HCT116 (cell line): ENCODE measurements at regions not wholly inside any gene's neighbourhood (a gene's known extent, or its start where the extent isn't known, plus 50 kb on each side); places are given as distances from the start of the nearest gene placed in this dataset.

Source experiments
- ATAC-seq: fragments of 200-7000 bp; cut with Tn5 transposase; 2 replicates; pipeline ENCODE4 v1.9.1; 2020; ENCODE audit warnings: mild to moderate bottlenecking, moderate library complexity
- BruUV-seq: library from RNA; stranded (reverse); fragments of 400-500 nt; replicated peaks from 2 replicates; lab custom pipeline; 2021; lab: Mats Ljungman, UMichigan
- CTCF ChIA-PET: fragments of 300-600 bp; sonication (Branson Sonifier 250); formaldehyde crosslinking; loops from one replicate; lab custom pipeline; 2021; ENCODE audit warnings: antibody characterized with exemption; lab: Charles Lee
- POLR2A ChIA-PET: fragments of 300-600, 350-600 bp; sonication (Branson Sonifier 250); formaldehyde crosslinking; loops from one replicate; lab custom pipeline; 2021; ENCODE audit warnings: antibody characterized with exemption; lab: Charles Lee
- RAD21 ChIA-PET, 2 experiments: fragments of 300-600 bp; sonication (Branson Sonifier 250); formaldehyde crosslinking; loops; one replicate each; lab custom pipeline; 2023; ENCODE audit warnings: low total read pairs in 2 of 2; ENCODE audit not compliant: uncharacterized antibody in 2 of 2, unreplicated experiment in 2 of 2, low non-redundant PET in 1 of 2; lab: Charles Lee
- DNase-seq: peaks from one replicate; pipeline ENCODE4 v3.0.0-alpha.2; 2010; ENCODE audit warnings: low read depth, low spot score
- H2AFZ ChIP-seq: fragments of 200-600 bp; shearing (Covaris generic), sonication (generic); 2 replicates; pipeline ENCODE4 v1.6.1; 2017; ENCODE audit warnings: low read depth, mixed run types, mixed read lengths, antibody characterized with exemption, low read length; ENCODE audit not compliant: poor library complexity, severe bottlenecking
- H3K27ac ChIP-seq: 2 replicates; pipeline ENCODE4 v1.5.1; 2012; ENCODE audit warnings: low read depth, low read length
- H3K27me3 ChIP-seq: fragments of 200-600 bp; sonication (generic); 2 replicates; pipeline ENCODE4 v1.6.1; 2016; ENCODE audit warnings: mixed run types, low read length, mixed read lengths; ENCODE audit not compliant: insufficient read depth
- H3K36me3 ChIP-seq, 2 experiments: fragments of 200-500 bp in 1 of 2; fragments of 200-600 bp in 1 of 2; sonication (Bioruptor generic) in 1 of 2; sonication (generic) in 1 of 2; 2 replicates each; pipeline versions ENCODE4 v1.5.1 to v1.6.1; 2014 to 2016; ENCODE audit warnings: low read length in 2 of 2, inconsistent platforms in 1 of 2, mixed read lengths in 1 of 2, mixed run types in 1 of 2; ENCODE audit not compliant: insufficient read depth in 2 of 2, control insufficient read depth in 1 of 2
- H3K4me1 ChIP-seq, 2 experiments: fragments of 200-600 bp in 1 of 2; sonication (generic) in 1 of 2; 2 replicates each; pipeline versions ENCODE4 v1.5.1 to v1.6.1; 2012 to 2017; ENCODE audit warnings: low read length in 2 of 2, inconsistent platforms in 1 of 2, mild to moderate bottlenecking in 1 of 2, mixed read lengths in 1 of 2, mixed run types in 1 of 2, moderate library complexity in 1 of 2; ENCODE audit not compliant: insufficient read depth in 2 of 2, control insufficient read depth in 1 of 2
- H3K4me2 ChIP-seq: fragments of 200-600 bp; sonication (generic); 2 replicates; pipeline ENCODE4 v1.6.1; 2017; ENCODE audit warnings: mixed run types, low read length, mixed read lengths
- H3K4me3 ChIP-seq, 2 experiments: fragments of 200-600 bp in 1 of 2; sonication (generic) in 1 of 2; replicated peaks in 1 of 2; 2 replicates each; pipeline ENCODE4 v1.5.1; 2011 to 2016; ENCODE audit warnings: low read length in 2 of 2, control low read depth in 1 of 2, low read depth in 1 of 2, mild to moderate bottlenecking in 1 of 2, mixed read lengths in 1 of 2, mixed run types in 1 of 2
- H3K79me2 ChIP-seq: fragments of 200-600 bp; sonication (generic); 2 replicates; pipeline ENCODE4 v1.6.1; 2017; ENCODE audit warnings: mild to moderate bottlenecking, mixed run types, low read length, moderate library complexity, mixed read lengths; ENCODE audit not compliant: insufficient read depth
- H3K9ac ChIP-seq: fragments of 200-600 bp; sonication (generic); 2 replicates; pipeline ENCODE4 v1.6.1; 2016; ENCODE audit warnings: low read length, mixed read lengths
- H3K9me2 ChIP-seq: fragments of 200-600 bp; sonication (generic), shearing (Covaris generic); 2 replicates; pipeline ENCODE4 v1.6.1; 2017; ENCODE audit warnings: mixed run types, mild to moderate bottlenecking, moderate library complexity; ENCODE audit not compliant: insufficient read depth
- H3K9me3 ChIP-seq, 2 experiments: fragments of 200-500 bp in 1 of 2; fragments of 200-600 bp in 1 of 2; sonication (Bioruptor generic) in 1 of 2; sonication (generic) in 1 of 2; 2 replicates each; pipeline ENCODE4 v1.6.1; 2014 to 2017; ENCODE audit warnings: low read length in 2 of 2, mixed read lengths in 2 of 2, inconsistent platforms in 1 of 2, low read depth in 1 of 2, mild to moderate bottlenecking in 1 of 2, mixed run types in 1 of 2, moderate library complexity in 1 of 2; ENCODE audit not compliant: control insufficient read depth in 1 of 2, insufficient read depth in 1 of 2
- H4K20me1 ChIP-seq: fragments of 200-600 bp; sonication (generic), shearing (Covaris generic); 2 replicates; pipeline ENCODE4 v1.6.1; 2017; ENCODE audit warnings: mixed run types, mild to moderate bottlenecking, moderate library complexity; ENCODE audit not compliant: insufficient read depth
- CBX3 ChIP-seq: IDR thresholded peaks from 2 replicates; pipeline ENCODE4 v1.6.1; 2012; ENCODE audit warnings: low read depth
- CTCF ChIP-seq, 3 experiments: fragments of 200-600 bp in 1 of 3; sonication (generic) in 1 of 3; IDR thresholded peaks in 2 of 3; conservative IDR thresholded peaks in 1 of 3; 2 replicates each; pipeline ENCODE4 v1.5.1; 2012 to 2017; ENCODE audit warnings: low read depth in 2 of 3, low read length in 2 of 3, antibody characterized with exemption in 1 of 3, borderline replicate concordance in 1 of 3, control low read depth in 1 of 3, mild to moderate bottlenecking in 1 of 3, mixed read lengths in 1 of 3, mixed run types in 1 of 3, moderate library complexity in 1 of 3; ENCODE audit not compliant: insufficient read depth in 1 of 3
- EGR1 ChIP-seq: IDR thresholded peaks from 2 replicates; pipeline ENCODE4 v1.6.1; 2012; ENCODE audit warnings: low read depth
- ELF1 ChIP-seq: IDR thresholded peaks from 2 replicates; pipeline ENCODE4 v1.6.1; 2012; ENCODE audit warnings: low read depth, borderline replicate concordance
- EZH2phosphoT487 ChIP-seq: fragments of 200-600 bp; IDR thresholded peaks from 2 replicates; pipeline ENCODE4 v1.6.1; 2018; ENCODE audit warnings: antibody characterized with exemption, borderline replicate concordance
- FOSL1 ChIP-seq: IDR thresholded peaks from 2 replicates; pipeline ENCODE4 v1.6.1; 2012; ENCODE audit warnings: low read depth
- POLR2AphosphoS5 ChIP-seq: IDR thresholded peaks from 2 replicates; pipeline ENCODE4 v1.6.1; 2011; ENCODE audit warnings: mild to moderate bottlenecking, low read depth, low read length, moderate library complexity
- REST ChIP-seq: IDR thresholded peaks from 2 replicates; pipeline ENCODE4 v1.6.1; 2012; ENCODE audit warnings: low read depth
- SRF ChIP-seq: IDR thresholded peaks from 2 replicates; pipeline ENCODE4 v1.6.1; 2012; ENCODE audit warnings: low read depth
- TCF7L2 ChIP-seq: IDR thresholded peaks from 2 replicates; pipeline ENCODE4 v1.7.0; 2011; ENCODE audit warnings: borderline replicate concordance, inconsistent platforms; ENCODE audit not compliant: insufficient read depth, insufficient read length; ENCODE audit errors: extremely low read depth
- YY1 ChIP-seq: IDR thresholded peaks from 2 replicates; pipeline ENCODE4 v1.6.1; 2011; ENCODE audit warnings: low read length, low read depth, moderate library complexity, mild to moderate bottlenecking; ENCODE audit not compliant: insufficient replicate concordance; ENCODE audit errors: extremely low read depth
- ZFX ChIP-seq: fragments of 450-650 bp; IDR thresholded peaks from 2 replicates; pipeline ENCODE4 v1.6.1; 2017
- intact Hi-C: fragments of 100-400 bp; cut with micrococcal nuclease; formaldehyde crosslinking; loops from 2 replicates; pipeline ENCODE4 v1.10.0; 2022

- no peaks in the 10 kb centered on the region for H3K79me2 ChIP-seq
- BruUV-seq: no TSS peak
- ATAC-seq (no peak), DNase-seq (no peak)
- RAD21 ChIA-PET: no interaction called here
- peaks cover 4 to 11% of the 10 kb centered on the region in 2 experiments; a peak in 3 of 4 replicates for H3K4me1 ChIP-seq
- no peaks in the 10 kb centered on the region for H3K27me3 ChIP-seq
- intact Hi-C loops: no loop called here
- H2AFZ ChIP-seq: no peak overlapping the region
- no peak overlapping the region for H3K27ac ChIP-seq
- no peaks in the 10 kb centered on the region for H3K36me3 ChIP-seq
- H3K4me2 ChIP-seq: no peak overlapping the region
- no peaks in the 10 kb centered on the region for H3K9me2 ChIP-seq
- no peaks in the 10 kb centered on the region for H4K20me1 ChIP-seq
- CTCF ChIA-PET: no interaction called here
- POLR2A ChIA-PET: no interaction called here
- no peak overlapping the region for H3K4me3 ChIP-seq
- no peaks in the 10 kb centered on the region for H3K9me3 ChIP-seq
- no peak overlapping the region for H3K9ac ChIP-seq
- TF ChIP-seq ELF1 (no peak), SRF (no peak), YY1 (no peak), EZH2phosphoT487 (no peak), FOSL1 (no peak), TCF7L2 (no peak), ZFX (no peak), REST (no peak), CBX3 (no peak), EGR1 (no peak), CTCF (IDR thresholded peaks at IDR 0.05 in 2 of 3, conservative IDR thresholded peaks at IDR 0.05 in 1 of 3; ENCODE audit: borderline replicate concordance in 1 of 3, insufficient read depth in 1 of 3, low read depth in 2 of 3, low read length in 2 of 3) (no peak), POLR2AphosphoS5 (no peak)
Measured at GRCh38 chr11:104672897-104673296, 225.4 kb downstream of the CASP12 start.
